ENCODE measurements at regions not wholly inside any gene's neighbourhood (a gene's known extent, or its start where the extent isn't known, plus 50 kb on each side); places are given as distances from the start of the nearest gene placed in this dataset.
A peak's percentile ranks its signal among the peaks of the same experiment; 100 is the strongest.
"Not testable (repeated sequence)": the region's sequence is repeated elsewhere in the genome, so short reads cannot be mapped to it uniquely, and the experiment has no call there.

- no peak for DNase-seq (ENCODE audit: low read depth, low spot score)
These were observed 396.5 kb upstream of the SEMA6A start for GRCh38 chr5:116971131-116971530.

GRCh38 chr5:116970318-116970717 lies 395.7 kb upstream of the SEMA6A start:
- no peak for DNase-seq (ENCODE audit: low read depth, low spot score)

GRCh38 chr5:116964438-116964837 lies 389.8 kb upstream of the SEMA6A start:
- no peak for DNase-seq (ENCODE audit: low read depth, low spot score)

- no peak for DNase-seq (ENCODE audit: low read depth, low spot score)
These were observed 386.4 kb upstream of the SEMA6A start for GRCh38 chr5:116961021-116961420.

- DNase-seq (ENCODE audit: low read depth, low spot score) = no peak
These were observed 385.2 kb upstream of the SEMA6A start for GRCh38 chr5:116959843-116960242.

- DNase-seq (ENCODE audit: low read depth, low spot score) = no peak
These were observed 378.8 kb upstream of the SEMA6A start for GRCh38 chr5:116953251-116953930.

GRCh38 chr5:116951219-116951618 lies 376.6 kb upstream of the SEMA6A start:
- DNase-seq (ENCODE audit: low read depth, low spot score) = no peak

GRCh38 chr5:116947691-116948528 lies 373.3 kb upstream of the SEMA6A start:
- peak; percentile 18 for DNase-seq (ENCODE audit: low read depth, low spot score)

GRCh38 chr5:116945613-116946382 lies 371.2 kb upstream of the SEMA6A start:
- not testable (repeated sequence) for DNase-seq (ENCODE audit: low read depth, low spot score)

GRCh38 chr5:116944183-116944582 lies 369.6 kb upstream of the SEMA6A start:
- no peak for DNase-seq (ENCODE audit: low read depth, low spot score)

GRCh38 chr5:116942622-116943021 lies 368.0 kb upstream of the SEMA6A start:
- DNase-seq (ENCODE audit: low read depth, low spot score) = no peak

GRCh38 chr5:116939641-116940040 lies 365.0 kb upstream of the SEMA6A start:
- DNase-seq (ENCODE audit: low read depth, low spot score) = no peak

GRCh38 chr5:116938488-116938887 lies 363.9 kb upstream of the SEMA6A start:
- no peak for DNase-seq (ENCODE audit: low read depth, low spot score)

- DNase-seq (ENCODE audit: low read depth, low spot score) = no peak
These were observed 361.0 kb upstream of the SEMA6A start for GRCh38 chr5:116935561-116936162.

GRCh38 chr5:116930616-116931015 lies 356.0 kb upstream of the SEMA6A start:
- DNase-seq (ENCODE audit: low read depth, low spot score) = no peak

- DNase-seq (ENCODE audit: low read depth, low spot score) = no peak
These were observed 348.7 kb upstream of the SEMA6A start for GRCh38 chr5:116923344-116923743.

- no peak for DNase-seq (ENCODE audit: low read depth, low spot score)
These were observed 347.9 kb upstream of the SEMA6A start for GRCh38 chr5:116922532-116922931.

- DNase-seq (ENCODE audit: low read depth, low spot score) = no peak
These were observed 340.4 kb upstream of the SEMA6A start for GRCh38 chr5:116914869-116915504.

GRCh38 chr5:116912221-116912620 lies 337.6 kb upstream of the SEMA6A start:
- DNase-seq (ENCODE audit: low read depth, low spot score) = no peak

GRCh38 chr5:116911074-116911473 lies 336.5 kb upstream of the SEMA6A start:
- no peak for DNase-seq (ENCODE audit: low read depth, low spot score)

- DNase-seq (ENCODE audit: low read depth, low spot score) = no peak
These were observed 333.9 kb upstream of the SEMA6A start for GRCh38 chr5:116908537-116908936.

Data from activated CD4-positive, CD25-positive, alpha-beta regulatory T cell treated with anti-CD3 and anti-CD28 coated beads, Interleukin-2, amount 50 U/mL, for 16 hours (primary cell).